K562 (cell line): ENCODE measurements at regions not wholly inside any gene's neighbourhood (a gene's known extent, or its start where the extent isn't known, plus 50 kb on each side); places are given as distances from the start of the nearest gene placed in this dataset.

Experiments
- CHD1 ChIP-seq: fragments of 200-600 bp; sonication (generic); IDR thresholded peaks from one replicate; pipeline ENCODE4 v1.6.1; 2012; ENCODE audit warnings: mild to moderate bottlenecking, moderate library complexity, low read length, inconsistent platforms
- CTBP1 ChIP-seq: fragments of 450-650 bp; IDR thresholded peaks from 2 replicates; pipeline ENCODE4 v1.6.1; 2016; ENCODE audit warnings: borderline replicate concordance
- GTF2A2 ChIP-seq: IDR thresholded peaks from 2 replicates; pipeline ENCODE4 v1.6.1; 2016; ENCODE audit warnings: mild to moderate bottlenecking, missing genetic modification characterization, missing compliant biosample characterization
- MGA ChIP-seq: fragments of 450-650 bp; IDR thresholded peaks from 2 replicates; pipeline ENCODE4 v1.6.1; 2016; ENCODE audit warnings: mild to moderate bottlenecking, moderate library complexity
- SAFB ChIP-seq: fragments of 200-400 bp; formaldehyde crosslinking; IDR thresholded peaks from 2 replicates; pipeline ENCODE4 v1.6.1; 2017; ENCODE audit warnings: low read depth, low read length, borderline replicate concordance
- SPI1 ChIP-seq: IDR thresholded peaks from 2 replicates; pipeline ENCODE4 v1.6.1; 2011; ENCODE audit warnings: low read depth, low read length, control low read depth, borderline replicate concordance
- TAF15 ChIP-seq: fragments of 200-400 bp; formaldehyde crosslinking; IDR thresholded peaks from 2 replicates; pipeline ENCODE4 v1.6.1; 2017; ENCODE audit warnings: mild to moderate bottlenecking, low read depth, low read length, moderate library complexity
- ZC3H4 ChIP-seq: sonication (generic); formaldehyde crosslinking; IDR thresholded peaks from 2 replicates; pipeline ENCODE4 v1.9.0; 2021; ENCODE audit warnings: missing genetic modification reagents, borderline replicate concordance
- ZNF143 ChIP-seq: sonication (generic); formaldehyde crosslinking; IDR thresholded peaks from 2 replicates; pipeline ENCODE4 v1.9.0; 2022; ENCODE audit warnings: mild to moderate bottlenecking, missing genetic modification reagents
- ZNF507 ChIP-seq: conservative IDR thresholded peaks from 2 replicates; pipeline ENCODE4 v1.6.1; 2017; ENCODE audit warnings: missing genetic modification characterization, missing compliant biosample characterization
- ZNF512 ChIP-seq: IDR thresholded peaks from 2 replicates; pipeline ENCODE4 v1.6.1; 2016; ENCODE audit warnings: missing genetic modification characterization, missing compliant biosample characterization
- ZNF57 ChIP-seq: fragments of 450-650 bp; formaldehyde crosslinking; IDR thresholded peaks from 2 replicates; pipeline ENCODE4 v1.4.0; 2020; ENCODE audit warnings: mild to moderate bottlenecking, moderate library complexity
- TF ChIP-seq, protein P1 (sequence below): sonication (generic); formaldehyde crosslinking; IDR thresholded peaks from 2 replicates; pipeline ENCODE4 v1.8.0; 2022; ENCODE audit warnings: mild to moderate bottlenecking, low read depth, missing genetic modification reagents

DNA sequence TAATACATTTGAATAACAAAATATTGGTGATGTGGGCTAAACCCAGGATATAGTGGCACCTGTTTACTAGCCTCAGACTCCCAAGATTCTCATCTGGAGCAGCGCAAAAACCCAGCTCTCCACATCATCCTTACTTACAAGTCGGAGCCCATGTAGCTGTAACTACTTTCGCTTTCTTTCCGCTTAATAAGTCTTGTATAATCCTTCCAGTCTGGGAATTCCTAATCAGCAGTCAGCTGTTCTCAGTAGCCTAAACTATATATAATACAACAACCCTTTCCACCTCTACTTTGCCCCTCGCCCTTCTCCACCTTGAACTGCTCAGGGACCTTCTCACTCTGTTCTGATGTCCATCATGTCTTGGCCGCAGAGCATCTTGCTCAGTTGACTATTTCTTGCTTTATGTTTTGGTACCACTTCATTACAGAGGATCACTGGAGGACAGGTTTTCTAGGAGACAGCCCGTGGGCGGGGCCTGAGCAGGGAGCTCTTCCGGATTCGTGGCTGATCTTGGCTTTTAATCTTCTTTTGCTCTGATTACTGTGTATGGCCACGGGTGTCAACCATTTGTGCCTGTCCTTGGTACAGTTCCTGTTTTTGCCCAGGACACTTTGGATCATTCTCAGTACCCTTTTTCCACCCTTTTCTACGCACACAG, 119.9 kb upstream of the SERTAD2 start (continued):
- TF ChIP-seq MGA (no peak), GTF2A2 (no peak), ZNF512 (tag) (no peak), ZNF143 (no peak), SPI1 (peak; percentile 83; the same call in 1 of the 2 replicates), TAF15 (no peak), ZC3H4 (CRISPR knock-in tag) (no peak), ZNF57 (no peak), CTBP1 (peak; percentile 18; the same call in 1 of the 2 replicates), SAFB (no peak), CHD1 (no peak), ZNF507 (tag) (no peak)
- TF ChIP-seq, protein P1, sequence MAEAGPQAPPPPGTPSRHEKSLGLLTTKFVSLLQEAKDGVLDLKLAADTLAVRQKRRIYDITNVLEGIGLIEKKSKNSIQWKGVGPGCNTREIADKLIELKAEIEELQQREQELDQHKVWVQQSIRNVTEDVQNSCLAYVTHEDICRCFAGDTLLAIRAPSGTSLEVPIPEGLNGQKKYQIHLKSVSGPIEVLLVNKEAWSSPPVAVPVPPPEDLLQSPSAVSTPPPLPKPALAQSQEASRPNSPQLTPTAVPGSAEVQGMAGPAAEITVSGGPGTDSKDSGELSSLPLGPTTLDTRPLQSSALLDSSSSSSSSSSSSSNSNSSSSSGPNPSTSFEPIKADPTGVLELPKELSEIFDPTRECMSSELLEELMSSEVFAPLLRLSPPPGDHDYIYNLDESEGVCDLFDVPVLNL (CRISPR knock-in tag): no peak
